Heart left ventricle (tissue), 13 donors: ENCODE measurements at regions not wholly inside any gene's neighbourhood (a gene's known extent, or its start where the extent isn't known, plus 50 kb on each side); places are given as distances from the start of the nearest gene placed in this dataset.
"Not testable (repeated sequence)": the region's sequence is repeated elsewhere in the genome, so short reads cannot be mapped to it uniquely, and the experiment has no call there.

ENCODE experiments used
- CTCF ChIP-seq, 12 donors: fragments of 200-600 bp; sonication (generic) in 4 of 12; IDR thresholded peaks; one replicate each; pipeline versions ENCODE4 v1.5.0 to v1.8.0; 2018 to 2022; ENCODE audit warnings: antibody characterized with exemption in 12 of 12, mild to moderate bottlenecking in 5 of 12
- POLR2A ChIP-seq, 2 donors: fragments of 450-650 bp; IDR thresholded peaks; one replicate each; pipeline ENCODE4 v1.6.1; 2017; ENCODE audit warnings: antibody characterized with exemption in 2 of 2, mild to moderate bottlenecking in 2 of 2, moderate library complexity in 2 of 2
- donor health status: ischemic (EF 13 %, LVEDD 7.1; RV severe dilation, severe dysfunction).
- donor health status: DM: no; HTN: yes; CAD: no.
- donor health status: DM: no; HTN: no; CAD: no.
- donor health status: ischemic (EF 25% LVEDD 6.9; RV normal size, moderate dysfunction).
- donor health status: ischemic (EF 25% LVEDD 5.7; RV mildly dilated, moderate dysfunction).
- donor health status: ischemic (EF 35%, LVEDD 5.7; RV mildly dilated, moderate dysfunction).
- donor health status: nonischemic (EF 11% LVEDD 7.7; RV severe dilation, severe dysfunction).
- donor health status: DM: yes; HTN: yes; CAD: no.
- donor health status: PGD.
- donor health status: ischemic (EF 29% LVEDD 5.4; RV normal size, mild dysfunction).
- donor health status: nonischemic (EF 23%, LVEDD 6.1; RV moderate dilation, normal function).

DNA sequence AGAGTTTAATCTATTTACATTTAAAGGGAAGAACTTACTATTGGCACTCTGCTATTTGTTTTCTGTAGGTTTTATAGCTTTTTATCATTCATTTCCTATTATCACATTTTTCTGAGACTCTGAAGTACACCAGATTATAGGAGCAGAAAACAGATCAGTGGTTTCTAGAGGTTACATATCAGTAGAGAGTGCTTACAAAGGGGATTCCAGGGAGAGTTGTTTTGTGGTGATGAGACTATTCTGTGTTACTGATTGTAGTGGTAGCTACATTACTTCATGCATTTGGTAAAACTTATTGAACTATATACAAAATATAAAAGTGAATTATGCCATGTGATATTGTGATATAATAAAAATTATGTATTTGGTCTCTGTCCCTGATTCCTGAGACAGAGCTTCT is 259.2 kb downstream of the SPATA31A6 start:
- TF ChIP-seq CTCF, POLR2A (IDR thresholded peaks at IDR 0.05): not testable (repeated sequence)
